Upper lobe of left lung (tissue), 4 donors: ENCODE measurements at regions not wholly inside any gene's neighbourhood (a gene's known extent, or its start where the extent isn't known, plus 50 kb on each side); places are given as distances from the start of the nearest gene placed in this dataset.

Experiments used
- CTCF ChIP-seq, 6 experiments: fragments of 450-650 bp in 4 of 6; fragments of 200-600 bp in 2 of 6; sonication (generic) in 2 of 6; IDR thresholded peaks; one replicate each; pipeline ENCODE4 v1.5.1; 2016 to 2019; ENCODE audit warnings: antibody characterized with exemption in 6 of 6
- EP300 ChIP-seq, 4 donors: sonication (generic); formaldehyde crosslinking; IDR thresholded peaks; one replicate each; pipeline ENCODE4 v1.5.1; 2017; ENCODE audit warnings: antibody characterized with exemption in 4 of 4, control low read depth in 2 of 4
- POLR2A ChIP-seq, 4 donors: fragments of 450-650 bp; IDR thresholded peaks; one replicate each; pipeline ENCODE4 v1.5.1; 2016 to 2017; ENCODE audit warnings: antibody characterized with exemption in 4 of 4, mild to moderate bottlenecking in 2 of 4

- TF ChIP-seq CTCF (IDR thresholded peaks at IDR 0.05) (no peak), EP300 (IDR thresholded peaks at IDR 0.05) (no peak), POLR2A (IDR thresholded peaks at IDR 0.05) (no peak)
These were observed 282.7 kb upstream of the SFSWAP start for GRCh38 chr12:131428091-131428685.
